ENCODE measurements at regions not wholly inside any gene's neighbourhood (a gene's known extent, or its start where the extent isn't known, plus 50 kb on each side); places are given as distances from the start of the nearest gene placed in this dataset.

DNA sequence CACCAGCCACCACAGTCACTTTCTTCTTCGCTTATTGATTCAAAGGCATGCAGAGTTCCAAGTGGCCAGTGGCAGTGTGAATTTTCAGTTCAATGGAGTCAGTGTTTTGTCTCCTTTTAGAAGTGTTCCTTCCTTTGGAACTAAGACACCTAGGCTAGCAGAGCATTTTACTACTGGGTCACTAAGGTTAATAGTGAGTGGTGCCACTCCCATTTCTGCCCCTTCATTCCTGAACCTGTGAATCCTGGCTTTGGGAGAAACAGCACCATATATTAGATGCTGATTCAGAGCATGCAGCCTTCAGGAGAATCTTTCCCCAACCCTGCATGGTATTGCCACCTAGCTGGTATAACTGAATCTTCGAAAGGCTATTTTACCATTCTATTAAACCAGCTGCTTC is 312.7 kb downstream of the HRH4 start:
- no peak overlapping the region for H2AFZ ChIP-seq (ENCODE audit: low read depth, low read length, severe bottlenecking)
- H3K4me2 ChIP-seq (ENCODE audit: low read depth, low read length, poor library complexity, severe bottlenecking) = no peak overlapping the region
- no peak overlapping the region for H3K9ac ChIP-seq (ENCODE audit: low read length)
- no peaks in the 10 kb centered on the region for H3K9me2 ChIP-seq (replicated peaks; ENCODE audit: insufficient read depth, low read length)
- no peak overlapping the region for H3K4me3 ChIP-seq (ENCODE audit: insufficient read depth, low read length, poor library complexity, severe bottlenecking)
- TF ChIP-seq EZH2phosphoT487 (conservative IDR thresholded peaks at IDR 0.05; ENCODE audit: low read length) = no peak
- TF ChIP-seq, protein P1, sequence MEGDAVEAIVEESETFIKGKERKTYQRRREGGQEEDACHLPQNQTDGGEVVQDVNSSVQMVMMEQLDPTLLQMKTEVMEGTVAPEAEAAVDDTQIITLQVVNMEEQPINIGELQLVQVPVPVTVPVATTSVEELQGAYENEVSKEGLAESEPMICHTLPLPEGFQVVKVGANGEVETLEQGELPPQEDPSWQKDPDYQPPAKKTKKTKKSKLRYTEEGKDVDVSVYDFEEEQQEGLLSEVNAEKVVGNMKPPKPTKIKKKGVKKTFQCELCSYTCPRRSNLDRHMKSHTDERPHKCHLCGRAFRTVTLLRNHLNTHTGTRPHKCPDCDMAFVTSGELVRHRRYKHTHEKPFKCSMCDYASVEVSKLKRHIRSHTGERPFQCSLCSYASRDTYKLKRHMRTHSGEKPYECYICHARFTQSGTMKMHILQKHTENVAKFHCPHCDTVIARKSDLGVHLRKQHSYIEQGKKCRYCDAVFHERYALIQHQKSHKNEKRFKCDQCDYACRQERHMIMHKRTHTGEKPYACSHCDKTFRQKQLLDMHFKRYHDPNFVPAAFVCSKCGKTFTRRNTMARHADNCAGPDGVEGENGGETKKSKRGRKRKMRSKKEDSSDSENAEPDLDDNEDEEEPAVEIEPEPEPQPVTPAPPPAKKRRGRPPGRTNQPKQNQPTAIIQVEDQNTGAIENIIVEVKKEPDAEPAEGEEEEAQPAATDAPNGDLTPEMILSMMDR (IDR thresholded peaks at IDR 0.05; ENCODE audit: insufficient read depth, low read length, poor library complexity, severe bottlenecking) = no peak
- H3K27me3 ChIP-seq (ENCODE audit: low read length) = no peaks in the 10 kb centered on the region
- no peaks in the 10 kb centered on the region for H3K9me3 ChIP-seq (ENCODE audit: insufficient read depth, low read length)
- H3F3A ChIP-seq (ENCODE audit: insufficient read depth) = no peaks in the 10 kb centered on the region
- H3K27ac ChIP-seq (ENCODE audit: low read depth, low read length) = no peak overlapping the region
- H3K36me3 ChIP-seq (ENCODE audit: low read length) = no peaks in the 10 kb centered on the region
- H4K20me1 ChIP-seq (ENCODE audit: low read depth, low read length) = no peaks in the 10 kb centered on the region
- no peaks in the 10 kb centered on the region for H3K79me2 ChIP-seq (ENCODE audit: insufficient read depth, low read length)

DNA sequence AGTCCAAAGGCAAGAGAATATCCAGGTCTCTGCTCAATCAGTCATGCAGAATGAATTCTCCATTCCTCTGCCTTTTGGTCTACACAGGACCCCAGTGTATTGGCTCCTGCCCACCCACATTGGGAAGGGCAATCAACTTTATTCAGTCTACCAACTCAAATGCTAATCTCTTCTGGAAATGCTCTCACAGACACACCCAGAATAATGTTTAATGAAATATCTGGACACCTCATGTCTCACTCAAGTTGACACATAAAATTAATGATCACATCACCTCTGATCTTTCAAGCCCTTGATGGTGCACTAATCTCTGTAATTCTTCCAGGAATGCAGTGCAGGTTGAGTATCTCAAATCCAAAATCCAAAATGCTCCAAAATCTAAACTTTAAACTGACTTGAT is 315.6 kb downstream of the HRH4 start:
- Histone ChIP-seq H3K9me2 (replicated peaks; ENCODE audit: insufficient read depth, low read length) (no peaks in the 10 kb centered on the region), H3K9me3 (ENCODE audit: insufficient read depth, low read length) (no peaks in the 10 kb centered on the region), H3K79me2 (ENCODE audit: insufficient read depth, low read length) (no peaks in the 10 kb centered on the region), H3K9ac (ENCODE audit: low read length) (no peak overlapping the region), H3K4me3 (ENCODE audit: insufficient read depth, low read length, poor library complexity, severe bottlenecking) (no peak overlapping the region), H3K27ac (ENCODE audit: low read depth, low read length) (no peak overlapping the region), H3K36me3 (ENCODE audit: low read length) (no peaks in the 10 kb centered on the region), H3K4me2 (ENCODE audit: low read depth, low read length, poor library complexity, severe bottlenecking) (no peak overlapping the region), H3F3A (ENCODE audit: insufficient read depth) (no peaks in the 10 kb centered on the region), H4K20me1 (ENCODE audit: low read depth, low read length) (no peaks in the 10 kb centered on the region), H2AFZ (ENCODE audit: low read depth, low read length, severe bottlenecking) (no peak overlapping the region), H3K27me3 (ENCODE audit: low read length) (no peaks in the 10 kb centered on the region)
- TF ChIP-seq EZH2phosphoT487 (conservative IDR thresholded peaks at IDR 0.05; ENCODE audit: low read length) = no peak
- TF ChIP-seq, protein P1 (IDR thresholded peaks at IDR 0.05; ENCODE audit: insufficient read depth, low read length, poor library complexity, severe bottlenecking) = no peak

DNA sequence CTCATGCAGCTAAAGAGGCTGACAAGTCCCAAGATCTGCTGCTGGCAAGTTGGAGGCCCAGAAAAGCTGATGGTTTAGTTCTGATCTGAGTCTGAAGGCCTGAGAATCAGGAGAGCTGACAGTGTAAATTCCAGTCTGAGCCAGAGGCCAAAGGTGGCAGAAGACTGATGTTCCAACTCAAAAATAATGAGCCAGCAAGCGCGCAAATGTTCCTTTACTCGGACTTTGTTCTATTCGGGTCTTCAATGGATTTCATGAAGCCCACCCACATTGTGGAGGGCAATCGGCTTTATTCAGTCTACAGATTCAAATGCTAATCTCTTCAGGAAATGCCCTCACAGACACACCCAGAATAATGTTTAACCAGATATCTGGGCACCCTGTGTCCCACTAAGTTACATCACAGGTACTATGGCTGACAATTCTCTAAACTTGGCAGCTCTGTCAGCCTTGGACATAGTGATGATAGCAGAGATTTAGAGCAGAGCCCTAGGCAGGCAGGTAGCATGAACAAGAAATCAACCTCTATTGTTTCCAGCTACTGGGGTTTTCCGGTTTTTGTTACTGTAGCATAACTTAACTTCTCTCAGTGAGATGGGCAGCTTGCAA is 318.5 kb downstream of the HRH4 start:
- Histone ChIP-seq H3K9ac (ENCODE audit: low read length) (no peak overlapping the region), H2AFZ (ENCODE audit: low read depth, low read length, severe bottlenecking) (no peak overlapping the region), H3K27ac (ENCODE audit: low read depth, low read length) (no peak overlapping the region), H3K9me3 (ENCODE audit: insufficient read depth, low read length) (no peaks in the 10 kb centered on the region), H3K4me2 (ENCODE audit: low read depth, low read length, poor library complexity, severe bottlenecking) (no peak overlapping the region), H3K27me3 (ENCODE audit: low read length) (no peaks in the 10 kb centered on the region), H3K79me2 (ENCODE audit: insufficient read depth, low read length) (no peaks in the 10 kb centered on the region), H4K20me1 (ENCODE audit: low read depth, low read length) (no peaks in the 10 kb centered on the region), H3K9me2 (replicated peaks; ENCODE audit: insufficient read depth, low read length) (no peaks in the 10 kb centered on the region), H3K4me3 (ENCODE audit: insufficient read depth, low read length, poor library complexity, severe bottlenecking) (no peak overlapping the region), H3F3A (ENCODE audit: insufficient read depth) (no peaks in the 10 kb centered on the region), H3K36me3 (ENCODE audit: low read length) (no peaks in the 10 kb centered on the region)
- TF ChIP-seq EZH2phosphoT487 (conservative IDR thresholded peaks at IDR 0.05; ENCODE audit: low read length) = no peak
- TF ChIP-seq, protein P1 (IDR thresholded peaks at IDR 0.05; ENCODE audit: insufficient read depth, low read length, poor library complexity, severe bottlenecking) = no peak
